LNCaP clone FGC (cell line): ENCODE measurements at regions not wholly inside any gene's neighbourhood (a gene's known extent, or its start where the extent isn't known, plus 50 kb on each side); places are given as distances from the start of the nearest gene placed in this dataset.
"Not testable (repeated sequence)": the region's sequence is repeated elsewhere in the genome, so short reads cannot be mapped to it uniquely, and the experiment has no call there.

Experiments
- DNase-seq: peaks from one replicate; pipeline ENCODE4 v3.0.0-alpha.2; 2011; ENCODE audit warnings: low read depth
- H3K4me3 ChIP-seq: 2 replicates; pipeline ENCODE4 v1.5.1; 2011; ENCODE audit warnings: mild to moderate bottlenecking, low read depth, low read length, control low read depth
- TF ChIP-seq, protein P1 (sequence below): IDR thresholded peaks from 2 replicates; pipeline ENCODE4 v1.5.1; 2012; ENCODE audit warnings: mild to moderate bottlenecking; ENCODE audit not compliant: control insufficient read depth, insufficient read depth; ENCODE audit errors: extremely low read depth

DNA sequence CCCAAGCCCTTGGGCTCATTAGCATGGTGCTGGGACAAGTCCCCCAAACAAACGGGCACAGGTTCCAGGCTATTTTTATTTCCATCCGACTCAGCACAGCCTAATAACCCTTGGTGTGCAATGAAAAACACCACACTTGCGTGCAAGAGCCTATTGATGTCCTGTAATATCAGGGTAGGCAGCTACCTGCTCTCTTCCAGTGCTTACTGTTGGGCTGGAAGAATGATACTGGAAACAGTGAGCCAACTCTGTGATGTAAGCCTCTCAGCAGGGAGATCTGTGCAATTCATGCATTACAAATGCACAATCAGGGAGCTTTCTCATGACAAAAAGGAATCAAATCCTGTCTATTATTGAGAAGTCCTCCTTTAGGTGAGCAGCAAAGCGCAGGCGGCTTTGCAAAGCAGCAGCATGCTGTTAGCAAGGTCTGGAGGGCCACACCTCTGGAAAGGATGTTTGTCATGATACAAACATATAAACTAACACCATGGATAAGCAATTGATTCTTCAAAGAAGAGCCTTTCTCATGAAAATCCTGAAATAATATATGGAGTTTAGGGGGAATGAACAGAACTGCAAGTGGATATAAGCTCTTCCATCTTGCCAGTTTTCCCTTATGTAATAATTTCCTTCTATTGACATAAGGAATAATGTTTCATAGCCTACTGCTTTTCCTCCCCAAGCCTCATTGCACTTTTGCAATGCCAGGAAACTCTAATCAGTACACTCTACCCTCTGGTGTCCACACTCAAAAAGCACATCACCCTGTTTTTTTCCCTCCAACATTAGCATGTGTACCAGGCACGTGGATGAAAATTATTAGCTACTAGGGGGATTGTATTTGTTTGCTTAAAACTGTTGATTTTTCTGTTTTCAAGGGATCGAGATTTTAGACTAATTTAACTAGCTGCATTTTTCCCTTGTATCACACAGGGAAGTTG lies 151.1 kb downstream of the ATP6V0E2 start:
- TF ChIP-seq, protein P1, sequence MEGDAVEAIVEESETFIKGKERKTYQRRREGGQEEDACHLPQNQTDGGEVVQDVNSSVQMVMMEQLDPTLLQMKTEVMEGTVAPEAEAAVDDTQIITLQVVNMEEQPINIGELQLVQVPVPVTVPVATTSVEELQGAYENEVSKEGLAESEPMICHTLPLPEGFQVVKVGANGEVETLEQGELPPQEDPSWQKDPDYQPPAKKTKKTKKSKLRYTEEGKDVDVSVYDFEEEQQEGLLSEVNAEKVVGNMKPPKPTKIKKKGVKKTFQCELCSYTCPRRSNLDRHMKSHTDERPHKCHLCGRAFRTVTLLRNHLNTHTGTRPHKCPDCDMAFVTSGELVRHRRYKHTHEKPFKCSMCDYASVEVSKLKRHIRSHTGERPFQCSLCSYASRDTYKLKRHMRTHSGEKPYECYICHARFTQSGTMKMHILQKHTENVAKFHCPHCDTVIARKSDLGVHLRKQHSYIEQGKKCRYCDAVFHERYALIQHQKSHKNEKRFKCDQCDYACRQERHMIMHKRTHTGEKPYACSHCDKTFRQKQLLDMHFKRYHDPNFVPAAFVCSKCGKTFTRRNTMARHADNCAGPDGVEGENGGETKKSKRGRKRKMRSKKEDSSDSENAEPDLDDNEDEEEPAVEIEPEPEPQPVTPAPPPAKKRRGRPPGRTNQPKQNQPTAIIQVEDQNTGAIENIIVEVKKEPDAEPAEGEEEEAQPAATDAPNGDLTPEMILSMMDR, result 0 out of 2 replicates have a peak, but pooled peaks have one; percentile 2
- not testable (repeated sequence) for H3K4me3 ChIP-seq, DNase-seq

DNA sequence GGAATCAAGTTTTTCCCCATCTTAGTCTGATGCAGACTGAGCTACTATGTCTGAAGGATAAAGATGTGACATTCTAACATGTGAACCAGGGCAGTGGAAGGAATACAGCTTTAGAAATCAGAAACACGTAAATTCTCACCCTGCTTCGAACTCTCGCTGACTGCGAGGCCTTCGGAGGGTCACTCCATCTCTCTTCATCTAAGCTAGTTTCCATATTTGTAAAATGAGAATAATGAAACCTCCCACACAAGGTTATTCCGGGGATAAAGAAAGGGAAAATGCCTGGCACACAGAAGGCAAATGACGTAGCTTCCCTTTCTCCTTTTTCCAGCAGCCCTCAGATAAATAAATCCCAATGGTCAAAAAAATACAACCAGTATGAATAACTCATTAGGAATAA lies 152.0 kb downstream of the ATP6V0E2 start:
- not testable (repeated sequence) for H3K4me3 ChIP-seq, DNase-seq

DNA sequence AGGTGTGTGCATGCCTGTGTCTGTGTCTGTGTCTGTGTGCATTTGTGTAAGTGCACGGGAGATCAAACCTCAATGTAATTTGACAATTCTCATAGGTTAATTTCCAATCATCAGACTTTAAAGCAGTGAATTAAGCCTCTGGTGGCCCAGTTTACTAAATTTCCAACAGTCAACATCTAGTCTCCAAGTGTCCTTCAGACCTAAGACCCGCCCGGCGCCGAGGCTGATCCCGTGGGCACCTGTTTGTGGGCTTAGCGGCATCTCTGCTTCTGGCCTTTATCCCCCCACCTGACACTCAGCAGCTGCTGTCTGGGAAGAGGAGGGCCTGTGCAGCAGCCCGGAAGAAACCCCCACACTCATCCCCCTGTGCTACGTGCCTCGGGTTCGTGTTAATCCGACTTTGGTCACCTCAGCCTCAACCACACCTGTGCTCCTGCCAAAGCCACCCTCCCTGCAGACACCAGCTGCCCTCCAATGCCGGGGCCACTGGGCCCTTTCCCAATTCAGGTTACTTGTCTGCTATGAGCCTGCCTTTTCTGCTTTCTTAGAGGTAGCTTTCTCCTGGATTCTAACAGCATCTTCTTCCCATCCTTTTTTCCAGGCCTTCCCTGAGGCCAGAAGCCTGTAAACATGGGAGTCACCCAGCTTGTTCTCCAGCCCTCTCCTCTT lies 154.7 kb downstream of the ATP6V0E2 start:
- not testable (repeated sequence) for DNase-seq, H3K4me3 ChIP-seq

DNA sequence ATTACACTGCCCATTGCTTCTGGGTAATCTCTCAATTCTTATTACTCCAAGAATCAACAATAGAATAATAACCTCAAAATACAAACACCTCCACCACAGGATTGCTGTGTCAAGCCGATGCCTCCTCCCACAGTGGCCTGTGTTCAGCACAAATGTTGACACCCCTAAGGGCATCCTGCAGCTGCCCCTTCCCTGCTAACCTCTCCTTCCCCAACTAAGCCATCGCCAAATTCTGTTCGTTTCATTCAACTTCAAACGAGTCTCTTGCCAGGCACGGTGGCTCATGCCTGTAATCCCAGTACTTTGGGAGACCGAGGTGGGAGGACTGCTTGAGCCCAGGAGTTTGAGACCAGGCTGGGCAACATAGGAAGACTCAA lies 155.2 kb downstream of the ATP6V0E2 start:
- H3K4me3 ChIP-seq, DNase-seq: not testable (repeated sequence)

DNA sequence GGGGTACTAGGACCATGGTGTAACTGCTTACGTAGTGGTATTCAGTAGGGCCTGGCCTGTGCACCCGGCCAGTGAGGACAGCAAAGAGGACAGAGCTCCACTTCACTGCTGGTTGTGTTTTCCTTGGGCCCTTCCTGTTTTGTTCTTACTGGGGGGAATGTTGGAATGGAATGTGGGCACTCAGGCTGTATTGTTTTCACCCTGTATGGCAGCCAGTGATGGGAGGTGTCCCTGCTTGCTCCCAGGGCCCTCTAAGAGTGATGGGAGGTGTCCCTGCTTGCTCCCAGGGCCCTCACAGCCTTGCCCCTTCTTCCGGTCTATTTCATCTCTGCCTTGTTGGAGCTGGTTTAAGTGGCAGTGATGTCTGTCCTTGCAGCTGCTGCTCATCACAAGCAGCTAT lies 158.0 kb downstream of the ATP6V0E2 start:
- not testable (repeated sequence) for DNase-seq, H3K4me3 ChIP-seq

DNA sequence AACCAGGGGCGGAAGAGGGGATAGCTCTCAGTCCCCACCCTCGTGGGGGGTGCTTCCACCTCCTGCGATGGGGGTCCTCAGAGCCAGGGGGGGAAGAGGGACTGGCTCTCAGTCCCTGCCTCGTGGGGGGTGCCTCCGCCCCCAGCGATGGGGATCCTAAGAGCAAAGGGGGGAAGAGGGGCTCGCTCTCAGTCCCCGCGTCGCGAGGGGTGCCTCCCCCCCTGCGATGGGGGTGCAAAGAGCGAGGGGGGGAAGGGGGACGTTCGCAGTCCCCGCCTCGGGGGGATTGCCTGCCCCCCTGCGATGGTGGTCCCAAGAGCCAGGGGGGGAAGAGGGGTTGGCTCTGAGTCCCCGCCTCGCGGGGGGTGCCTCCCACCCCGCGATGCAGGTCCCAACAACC lies 159.9 kb downstream of the ATP6V0E2 start:
- not testable (repeated sequence) for DNase-seq, H3K4me3 ChIP-seq

DNA sequence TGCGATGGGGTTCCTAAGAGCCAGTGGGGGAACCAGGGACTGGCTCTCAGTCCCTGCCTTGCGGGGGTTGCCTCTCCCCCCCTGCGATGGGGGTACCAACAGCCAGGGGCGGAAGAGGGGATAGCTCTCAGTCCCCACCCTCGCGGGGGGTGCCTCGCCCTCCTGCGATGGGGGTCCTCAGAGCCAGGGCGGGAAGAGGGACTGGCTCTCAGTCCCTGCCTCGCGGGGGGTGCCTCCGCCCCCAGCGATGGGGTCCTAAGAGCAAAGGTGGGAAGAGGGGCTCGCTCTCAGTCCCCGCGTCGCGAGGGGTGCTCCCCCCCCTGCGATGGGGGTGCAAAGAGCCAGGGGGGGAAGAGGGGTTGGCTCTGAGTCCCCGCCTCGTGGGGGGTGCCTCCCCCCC lies 162.0 kb downstream of the ATP6V0E2 start:
- DNase-seq, H3K4me3 ChIP-seq: not testable (repeated sequence)

DNA sequence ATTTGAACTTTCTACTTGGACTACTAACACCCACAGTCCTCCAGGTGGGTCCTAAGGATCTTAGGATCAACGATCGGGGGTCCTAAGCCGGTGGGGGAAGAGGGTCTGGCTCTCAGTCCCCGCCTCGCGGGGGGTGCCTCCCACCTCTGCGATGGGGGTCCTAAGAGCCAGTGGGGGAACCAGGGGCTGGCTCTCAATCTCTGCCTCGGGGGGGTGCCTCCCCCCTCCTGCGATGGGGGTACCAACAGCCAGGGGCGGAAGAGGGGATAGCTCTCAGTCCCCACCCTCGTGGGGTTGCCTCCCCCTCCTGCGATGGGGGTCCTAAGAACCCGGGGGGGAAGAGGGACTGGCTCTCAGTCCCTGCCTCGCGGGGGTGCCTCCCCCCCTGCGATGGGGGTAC lies 165.3 kb downstream of the ATP6V0E2 start:
- not testable (repeated sequence) for DNase-seq, H3K4me3 ChIP-seq

DNA sequence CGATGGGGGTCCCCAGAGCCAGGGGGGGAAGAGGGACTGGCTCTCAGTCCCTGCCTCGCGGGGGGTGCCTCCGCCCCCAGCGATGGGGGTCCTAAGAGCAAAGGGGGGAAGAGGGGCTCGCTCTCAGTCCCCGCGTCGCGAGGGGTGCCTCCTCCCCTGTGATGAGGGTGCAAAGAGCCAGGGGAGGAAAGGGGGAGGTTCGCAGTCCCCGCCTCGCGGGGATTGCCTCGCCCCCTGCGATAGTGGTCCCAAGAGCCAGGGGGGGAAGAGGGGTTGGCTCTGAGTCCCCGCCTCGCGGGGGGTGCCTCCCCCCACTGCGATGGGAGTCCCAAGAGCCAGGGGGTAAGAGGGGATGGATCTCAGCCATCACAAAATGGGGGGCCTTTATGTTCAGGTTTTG lies 168.5 kb downstream of the ATP6V0E2 start:
- not testable (repeated sequence) for H3K4me3 ChIP-seq, DNase-seq

DNA sequence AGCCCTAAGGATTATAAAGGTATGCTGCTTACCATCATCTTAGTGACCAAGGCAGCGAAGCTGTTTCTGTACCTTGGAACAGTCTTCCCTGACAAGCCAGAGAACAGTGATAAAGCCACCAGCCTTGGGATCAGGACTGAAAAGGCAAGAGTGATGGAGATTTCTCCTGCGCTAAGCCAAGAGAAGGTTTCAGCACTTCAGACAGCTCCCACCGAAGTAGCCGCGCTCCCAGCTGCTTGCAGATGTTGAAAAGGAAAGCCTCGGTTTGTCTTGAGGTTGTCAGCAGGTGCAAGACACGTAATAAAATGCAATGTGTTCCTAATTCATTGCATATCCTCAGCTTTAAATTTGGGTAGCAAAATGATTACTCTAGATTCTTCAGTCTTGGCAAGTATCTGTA lies 171.0 kb downstream of the ATP6V0E2 start:
- peak; percentile 15 for DNase-seq
- not testable (repeated sequence) for H3K4me3 ChIP-seq

DNA sequence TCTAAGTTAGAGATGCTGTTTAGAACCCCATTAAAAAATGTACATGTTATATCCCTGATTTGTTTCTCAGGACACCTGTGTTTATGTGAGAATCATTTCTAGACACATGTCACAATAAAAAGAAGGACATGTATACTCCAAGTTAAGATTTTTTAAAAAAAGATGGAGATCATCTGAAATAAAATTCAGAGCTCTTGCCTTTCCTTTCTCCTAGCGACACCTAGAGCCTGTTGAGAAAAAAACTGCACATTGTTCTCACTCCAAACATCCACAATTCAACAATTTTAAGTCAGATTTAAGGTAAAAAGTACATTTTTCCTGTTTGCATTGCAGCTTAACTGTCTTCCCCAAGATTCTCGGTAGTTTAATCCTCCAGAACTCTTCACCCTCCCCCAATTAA lies 171.8 kb downstream of the ATP6V0E2 start:
- TF ChIP-seq, protein P1, result peak; percentile 13; the same call in 1 of the 2 replicates
- H3K4me3 ChIP-seq, DNase-seq: not testable (repeated sequence)

DNA sequence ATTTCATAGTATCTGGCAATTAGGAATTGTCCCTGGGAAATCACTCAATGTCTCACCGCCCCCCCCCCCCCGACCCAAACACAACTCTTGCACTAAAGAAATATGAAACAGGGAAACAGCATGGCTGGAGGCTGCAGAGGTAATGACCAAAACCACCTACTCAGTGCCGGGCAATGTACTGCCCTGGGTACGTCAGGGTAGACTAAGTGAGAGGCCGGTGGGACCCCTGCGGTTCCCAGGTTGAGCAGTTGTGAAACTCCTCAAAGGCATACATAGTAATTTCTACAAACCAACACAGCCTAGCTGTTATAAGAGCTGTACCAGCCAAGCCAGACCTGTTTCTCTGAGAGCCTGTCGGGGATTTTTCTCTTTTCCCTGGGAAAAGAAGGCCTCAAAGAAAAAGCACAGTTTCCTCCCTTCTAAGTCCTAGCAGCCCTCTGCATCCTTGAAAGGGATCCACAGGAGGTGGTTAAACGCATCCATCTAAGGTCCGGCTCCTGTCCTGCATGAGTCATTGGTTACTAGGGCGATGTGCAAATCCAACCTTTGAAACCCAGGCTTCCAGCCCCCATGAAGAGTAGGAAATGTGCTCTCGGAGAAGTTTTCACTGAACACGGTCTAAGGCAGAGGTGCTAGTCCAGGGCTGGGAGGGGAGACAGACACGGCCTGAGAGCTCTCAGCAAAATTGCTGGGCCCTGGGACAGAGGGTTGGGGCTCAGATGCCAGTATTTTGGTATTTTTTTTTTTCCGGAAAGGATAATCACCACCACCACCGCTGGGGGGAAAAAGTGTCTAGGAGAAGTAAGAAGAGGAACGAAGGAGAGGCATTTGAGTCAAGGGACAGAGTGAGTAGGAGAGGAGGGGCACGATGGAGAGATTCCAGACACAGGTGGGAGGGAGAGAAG lies 172.8 kb downstream of the ATP6V0E2 start:
- H3K4me3 ChIP-seq, DNase-seq: not testable (repeated sequence)

DNA sequence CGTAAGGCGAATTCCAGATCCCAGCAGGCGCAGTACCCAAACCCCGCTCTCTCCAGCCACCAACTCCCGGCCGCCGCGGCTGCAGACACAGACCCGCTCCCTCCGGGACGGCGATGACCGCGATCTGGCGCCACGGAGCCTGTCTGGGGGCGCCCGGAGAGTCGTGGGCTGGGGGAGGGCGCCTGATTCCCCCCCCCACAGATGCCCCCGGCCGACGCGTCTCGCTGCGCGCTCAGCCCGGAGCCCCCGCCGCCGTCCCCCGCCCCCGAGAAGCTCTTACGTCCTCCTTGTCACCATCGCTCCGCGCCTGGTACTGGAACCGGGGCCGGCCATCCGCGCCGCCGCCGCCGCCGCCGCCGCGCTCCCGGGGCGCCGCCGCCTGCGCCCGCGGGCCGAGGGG lies 173.6 kb downstream of the ATP6V0E2 start:
- H3K4me3 ChIP-seq, DNase-seq: not testable (repeated sequence)

DNA sequence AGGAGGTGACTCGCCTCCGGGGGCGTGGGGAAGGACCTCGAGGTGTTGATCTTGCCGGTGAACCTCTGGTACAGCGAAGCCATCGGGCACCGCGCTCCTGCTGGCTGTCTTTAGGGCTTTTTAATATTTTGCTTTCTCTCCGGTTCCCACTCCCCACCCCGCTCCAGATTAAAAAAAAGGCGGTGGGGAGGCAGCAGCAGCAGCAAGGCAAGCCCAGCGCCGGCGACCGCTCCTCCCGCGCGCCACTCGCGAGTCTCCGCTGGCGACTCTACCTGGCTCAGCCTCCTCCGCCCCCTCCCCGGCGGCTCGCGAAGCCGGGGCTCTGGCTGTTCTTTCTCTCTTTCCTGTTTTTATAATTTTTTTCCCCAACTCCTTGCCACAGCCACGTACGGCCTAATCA lies 174.0 kb downstream of the ATP6V0E2 start:
- H3K4me3 ChIP-seq, DNase-seq: not testable (repeated sequence)

DNA sequence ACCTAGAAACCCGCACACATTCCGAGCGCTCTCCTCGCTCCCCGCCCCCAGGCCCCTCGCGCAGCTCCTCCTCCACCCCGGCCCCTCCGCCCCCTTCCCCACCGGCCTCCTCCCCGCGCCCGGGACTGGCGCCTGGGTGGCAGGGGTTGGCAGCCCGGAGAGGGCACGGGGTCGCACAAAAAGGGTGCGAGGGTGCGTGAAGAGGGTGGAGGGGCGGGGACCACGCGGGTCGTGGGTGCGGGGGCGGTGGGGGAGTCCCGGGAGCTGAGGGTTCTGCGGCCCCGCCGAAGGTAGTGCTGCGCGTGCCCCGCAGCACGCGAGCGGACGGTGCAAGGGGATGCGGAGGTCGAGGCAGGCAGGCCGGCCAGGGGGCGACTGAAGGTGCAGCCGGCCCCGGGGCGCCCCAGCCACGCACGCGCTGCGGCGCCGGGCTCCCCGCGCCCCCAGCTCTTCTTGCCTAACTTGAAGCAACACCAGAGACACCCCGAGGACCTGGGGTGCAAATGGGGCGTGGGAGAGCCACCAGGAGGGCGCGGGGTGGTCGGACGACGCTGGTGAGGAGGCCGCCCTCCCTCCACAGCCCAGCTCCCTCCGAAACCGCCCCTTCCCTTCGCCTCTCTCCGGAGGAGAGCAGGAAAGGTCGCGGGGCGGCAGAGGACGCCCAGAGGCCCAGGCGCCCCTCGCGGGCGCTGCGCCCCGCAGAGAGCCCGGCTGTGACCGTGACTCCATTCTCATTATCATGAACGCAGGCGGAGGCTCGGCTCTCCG lies 174.7 kb downstream of the ATP6V0E2 start:
- not testable (repeated sequence) for DNase-seq
- peak overlapping the region; percentile 28 for H3K4me3 ChIP-seq
